Prostate gland (tissue), 2 donors: ENCODE measurements at regions not wholly inside any gene's neighbourhood (a gene's known extent, or its start where the extent isn't known, plus 50 kb on each side); places are given as distances from the start of the nearest gene placed in this dataset.
"Not testable (repeated sequence)": the region's sequence is repeated elsewhere in the genome, so short reads cannot be mapped to it uniquely, and the experiment has no call there.

Experiments
- DNase-seq: peaks from one replicate; pipeline ENCODE4 v3.0.0-alpha.2; 2019; ENCODE audit warnings: low spot score
- H3K27ac ChIP-seq, 2 donors: fragments of 200-600 bp; sonication (generic); 2 replicates each; pipeline ENCODE4 v1.5.1; 2017 to 2019
- H3K27me3 ChIP-seq: fragments of 200-600 bp; sonication (generic); replicated peaks from 2 replicates; pipeline ENCODE4 v1.5.1; 2019; ENCODE audit not compliant: insufficient read depth
- H3K36me3 ChIP-seq, 2 donors: fragments of 200-600 bp; sonication (generic); 1 replicate in 1 of 2; 2 replicates in 1 of 2; pipeline versions ENCODE4 v1.5.1 to v1.8.1; 2017 to 2019
- H3K4me1 ChIP-seq: fragments of 200-600 bp; sonication (generic); replicated peaks from 2 replicates; pipeline ENCODE4 v1.5.1; 2019
- H3K4me3 ChIP-seq, 2 donors: fragments of 200-600 bp; sonication (generic); 2 replicates each; pipeline ENCODE4 v1.5.1; 2017 to 2019
- H3K9me3 ChIP-seq: fragments of 200-600 bp; sonication (generic); 2 replicates; pipeline ENCODE4 v1.5.1; 2017
- CTCF ChIP-seq, 4 experiments: fragments of 200-600 bp in 2 of 4; fragments of 450-650 bp in 2 of 4; sonication (generic) in 2 of 4; IDR thresholded peaks; 1 replicate in 3 of 4; 2 replicates in 1 of 4; pipeline ENCODE4 v1.5.1; 2016 to 2019; ENCODE audit warnings: antibody characterized with exemption in 4 of 4, mild to moderate bottlenecking in 2 of 4, moderate library complexity in 2 of 4
- POLR2A ChIP-seq: fragments of 450-650 bp; IDR thresholded peaks from one replicate; pipeline ENCODE4 v1.6.1; 2016; ENCODE audit warnings: antibody characterized with exemption, mild to moderate bottlenecking
- POLR2AphosphoS5 ChIP-seq: sonication (generic); formaldehyde crosslinking; IDR thresholded peaks from one replicate; pipeline ENCODE4 v1.6.1; 2017; ENCODE audit warnings: antibody characterized with exemption
- WGBS: methylation state at CpG from one replicate; pipeline ENCODE4 v1.1.5; 2018; 5-methylcytosine and 5-hydroxymethylcytosine counted together
- intact Hi-C: fragments of 100-400 bp; cut with DNase I; formaldehyde crosslinking; loops from one replicate; pipeline ENCODE4 v1.14.2; 2022

DNA sequence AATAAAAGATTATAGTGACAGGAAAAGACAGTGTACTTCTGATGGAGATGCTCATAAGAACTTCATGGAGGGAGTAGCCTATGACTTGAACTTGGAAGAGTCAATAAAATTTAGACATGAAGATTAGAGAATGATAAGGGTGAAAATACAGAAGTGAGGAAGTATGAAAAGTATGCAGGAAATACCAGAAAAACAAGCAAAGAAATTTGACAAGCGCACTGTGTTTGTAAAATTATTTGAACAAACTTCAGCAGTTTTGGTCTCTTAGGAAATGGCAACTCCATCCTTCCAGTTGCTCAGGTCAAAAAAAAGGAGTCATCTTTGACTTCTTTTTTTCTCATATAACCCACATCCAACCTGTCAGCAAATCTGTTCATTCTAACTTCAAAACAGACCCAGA lies 864.0 kb upstream of the ZEB2 start:
- TF ChIP-seq POLR2A (no peak), CTCF (IDR thresholded peaks at IDR 0.05) (no peak), POLR2AphosphoS5 (no peak)
- no peaks in the 10 kb centered on the region for H3K9me3 ChIP-seq
- DNase-seq = no peak
- 88% methylated on average over 1 of the region's 1 CpG for WGBS
- H3K4me1 ChIP-seq = no peaks in the 10 kb centered on the region
- H3K4me3 ChIP-seq = no peak overlapping the region
- H3K27me3 ChIP-seq = no peaks in the 10 kb centered on the region
- no peaks in the 10 kb centered on the region for H3K36me3 ChIP-seq
- intact Hi-C loops = no loop called here
- H3K27ac ChIP-seq = no peak overlapping the region

DNA sequence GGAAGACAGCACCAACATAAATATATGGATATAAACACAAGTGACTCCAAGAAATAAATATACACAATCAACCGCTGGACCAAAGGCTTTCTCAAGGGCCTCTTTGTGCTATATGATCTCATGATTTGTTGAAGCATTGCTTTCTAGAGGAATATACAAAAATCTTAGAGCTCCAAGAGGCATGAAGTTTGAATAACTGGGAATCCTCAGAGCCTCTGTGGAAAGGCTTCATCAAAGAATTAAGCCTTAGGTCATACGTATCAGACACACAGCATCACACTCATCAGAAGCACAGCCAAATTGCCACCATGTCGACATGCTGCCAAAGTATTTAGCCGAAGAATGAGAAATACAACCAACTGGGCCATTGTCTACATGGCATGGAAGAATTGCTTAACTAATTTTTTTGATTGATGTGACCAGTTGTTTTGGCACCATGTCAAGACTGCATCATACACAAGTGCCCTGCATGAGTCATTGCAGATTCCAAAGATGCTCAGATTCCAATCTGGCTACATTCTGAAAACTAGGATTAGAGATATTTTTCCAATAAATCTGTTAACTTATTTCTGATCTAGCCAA lies 860.6 kb upstream of the ZEB2 start:
- TF ChIP-seq CTCF (IDR thresholded peaks at IDR 0.05) (no peak), POLR2A (no peak), POLR2AphosphoS5 (no peak)
- no peak overlapping the region for H3K27ac ChIP-seq
- WGBS = 88% methylated on average over 4 of the region's 4 CpGs
- no peak overlapping the region for H3K4me3 ChIP-seq
- H3K4me1 ChIP-seq = no peaks in the 10 kb centered on the region
- H3K36me3 ChIP-seq = no peaks in the 10 kb centered on the region
- no peak for DNase-seq
- H3K27me3 ChIP-seq = no peaks in the 10 kb centered on the region
- H3K9me3 ChIP-seq = no peaks in the 10 kb centered on the region
- intact Hi-C loops = no loop called here

DNA sequence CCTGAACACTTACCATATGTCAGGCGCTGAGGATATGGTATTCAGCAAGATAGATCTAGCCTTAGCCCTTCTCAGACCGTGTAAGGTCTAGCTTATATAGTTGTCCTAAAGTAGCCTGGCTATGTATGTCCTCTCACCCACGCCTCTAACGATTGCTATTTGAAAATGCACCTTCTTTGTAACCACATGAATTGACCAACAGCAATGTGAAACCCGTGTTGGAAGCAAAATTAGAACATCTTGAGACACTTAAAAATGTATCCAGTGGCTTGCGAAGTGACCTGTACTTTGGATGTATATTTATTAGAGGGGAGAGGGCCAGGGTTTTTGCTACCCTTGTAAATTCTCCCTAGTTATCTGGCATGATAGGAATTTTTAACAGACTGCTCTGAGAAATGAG lies 860.0 kb upstream of the ZEB2 start:
- no peak for DNase-seq
- Histone ChIP-seq H3K27me3 (no peaks in the 10 kb centered on the region), H3K4me1 (no peaks in the 10 kb centered on the region), H3K36me3 (no peaks in the 10 kb centered on the region), H3K9me3 (no peaks in the 10 kb centered on the region), H3K27ac (no peak overlapping the region), H3K4me3 (no peak overlapping the region)
- intact Hi-C loops = no loop called here
- 78% methylated on average over 6 of the region's 6 CpGs for WGBS
- TF ChIP-seq POLR2A (no peak), POLR2AphosphoS5 (no peak), CTCF (IDR thresholded peaks at IDR 0.05) (no peak)

DNA sequence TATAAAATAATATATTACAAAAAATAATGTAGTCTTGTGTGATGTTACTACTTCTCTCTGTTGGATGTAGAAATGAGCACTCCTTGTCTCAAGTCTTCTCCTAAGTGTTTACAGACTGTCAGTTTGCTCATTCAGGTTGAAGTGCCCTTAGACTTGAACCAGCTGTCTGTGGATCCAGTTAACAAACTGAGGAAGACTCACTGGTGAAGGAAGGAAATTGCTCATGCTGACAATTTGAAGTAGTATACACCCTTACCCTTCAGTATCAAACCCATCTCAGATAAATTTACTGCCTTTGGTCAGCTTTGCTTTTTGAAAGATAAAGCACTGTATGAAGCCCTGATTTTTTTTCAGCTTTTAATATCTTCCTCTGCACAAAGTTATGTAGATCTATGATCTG lies 854.2 kb upstream of the ZEB2 start:
- no peaks in the 10 kb centered on the region for H3K4me1 ChIP-seq
- H3K9me3 ChIP-seq = no peaks in the 10 kb centered on the region
- H3K4me3 ChIP-seq = no peak overlapping the region
- TF ChIP-seq POLR2A (no peak), CTCF (IDR thresholded peaks at IDR 0.05) (no peak), POLR2AphosphoS5 (no peak)
- no peak for DNase-seq
- no peaks in the 10 kb centered on the region for H3K36me3 ChIP-seq
- no peaks in the 10 kb centered on the region for H3K27me3 ChIP-seq
- H3K27ac ChIP-seq = no peak overlapping the region
- intact Hi-C loops = no loop called here

DNA sequence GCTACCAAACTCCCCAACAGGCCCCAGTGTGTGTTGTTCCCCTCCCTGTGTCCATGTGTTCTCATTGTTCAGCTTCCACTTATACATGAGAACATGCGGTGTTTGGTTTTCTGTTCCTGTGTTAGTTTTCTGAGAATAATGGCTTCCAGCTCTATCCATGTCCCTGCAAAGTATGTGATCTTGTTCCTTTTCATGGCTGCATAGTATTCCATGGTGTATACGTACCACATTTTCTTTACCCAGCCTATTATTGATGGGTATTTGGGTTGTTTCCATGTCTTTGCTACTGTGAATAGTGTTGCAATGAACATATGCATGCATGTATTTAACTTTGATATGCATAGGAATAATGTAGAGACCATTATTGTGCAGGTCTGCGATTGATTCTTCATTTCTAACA lies 847.4 kb upstream of the ZEB2 start:
- H3K4me3 ChIP-seq, H3K9me3 ChIP-seq, intact Hi-C loops, H3K4me1 ChIP-seq, DNase-seq, H3K27ac ChIP-seq, H3K27me3 ChIP-seq, H3K36me3 ChIP-seq: not testable (repeated sequence)
- 99% methylated on average over 3 of the region's 3 CpGs for WGBS
